Pons (tissue), 1 donor: ENCODE measurements at regions not wholly inside any gene's neighbourhood (a gene's known extent, or its start where the extent isn't known, plus 50 kb on each side); places are given as distances from the start of the nearest gene placed in this dataset.

Experiments
- DNase-seq: peaks from one replicate; pipeline ENCODE4 v3.0.0-alpha.2; 2016; ENCODE audit warnings: low spot score

DNA sequence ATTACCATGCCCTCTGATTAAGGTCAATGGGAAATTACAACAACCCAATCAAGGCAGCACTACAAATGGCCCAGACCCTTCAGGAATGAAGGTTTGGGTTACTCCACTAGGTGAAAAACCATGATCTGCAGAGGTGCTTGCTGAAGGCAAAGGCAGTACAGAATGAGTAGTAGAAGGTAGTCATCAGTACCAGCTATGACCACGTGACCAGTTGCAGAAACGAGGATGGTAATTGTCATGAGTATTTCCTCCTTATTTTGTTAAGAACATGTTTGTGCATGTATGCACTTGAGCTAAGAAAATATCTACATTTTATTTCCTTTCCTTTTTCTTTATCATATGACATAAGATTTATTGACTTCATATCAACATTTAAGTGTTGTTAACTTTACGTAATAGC, 607.1 kb downstream of the KCNT2 start:
- DNase-seq, result no peak

DNA sequence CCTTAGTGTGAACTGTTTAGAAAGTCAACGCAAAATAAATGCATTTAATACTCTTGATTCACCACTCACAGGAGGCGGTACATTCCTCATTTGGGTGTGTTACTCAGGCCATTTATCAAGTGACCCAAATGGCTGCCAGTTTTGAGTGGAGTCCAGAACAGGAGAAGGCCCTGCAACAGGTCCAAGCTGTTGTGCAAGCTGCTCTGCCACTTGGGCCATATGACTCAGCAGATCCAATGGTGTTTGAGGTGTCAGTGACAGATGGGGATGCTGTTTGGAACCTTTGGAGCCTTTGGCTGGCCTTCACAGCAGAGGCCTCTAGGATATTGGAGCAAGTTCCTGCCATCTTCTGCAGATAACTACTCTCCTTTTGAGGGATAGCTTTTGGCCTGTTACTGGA, 609.2 kb downstream of the KCNT2 start:
- DNase-seq, result peak; percentile 4

DNA sequence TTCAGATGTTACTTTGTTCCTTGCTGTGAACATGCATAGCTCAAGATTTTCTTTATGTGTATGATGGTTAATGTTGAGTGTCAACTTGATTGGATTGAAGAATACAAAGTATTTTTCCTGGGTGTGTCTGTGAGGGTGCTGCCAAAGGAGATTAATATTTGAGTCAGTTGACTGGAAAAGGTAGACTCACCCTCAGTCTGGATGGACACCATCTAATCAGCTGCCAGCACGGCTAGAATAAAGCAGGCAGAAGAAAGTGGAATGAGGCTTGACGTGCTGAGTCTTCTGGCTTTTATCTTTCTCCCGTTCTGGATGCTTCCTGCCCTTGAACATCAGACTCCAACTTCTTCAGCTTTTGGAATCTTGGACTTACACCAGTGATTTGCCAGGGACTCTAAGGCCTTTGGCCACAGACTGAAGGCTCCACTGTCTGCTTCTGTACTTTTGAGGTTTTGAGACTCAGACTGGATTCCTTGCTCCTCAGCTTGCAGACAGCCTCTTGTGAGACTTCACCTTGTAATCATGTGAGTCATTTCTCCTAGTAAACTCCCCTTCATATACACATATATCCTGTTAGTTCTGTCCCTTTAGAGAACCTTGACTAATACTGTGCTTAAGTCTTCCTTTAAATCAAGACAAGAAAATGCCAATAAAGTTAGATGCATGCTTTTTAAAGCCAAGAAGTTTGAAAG, 626.6 kb downstream of the KCNT2 start:
- no peak for DNase-seq

DNA sequence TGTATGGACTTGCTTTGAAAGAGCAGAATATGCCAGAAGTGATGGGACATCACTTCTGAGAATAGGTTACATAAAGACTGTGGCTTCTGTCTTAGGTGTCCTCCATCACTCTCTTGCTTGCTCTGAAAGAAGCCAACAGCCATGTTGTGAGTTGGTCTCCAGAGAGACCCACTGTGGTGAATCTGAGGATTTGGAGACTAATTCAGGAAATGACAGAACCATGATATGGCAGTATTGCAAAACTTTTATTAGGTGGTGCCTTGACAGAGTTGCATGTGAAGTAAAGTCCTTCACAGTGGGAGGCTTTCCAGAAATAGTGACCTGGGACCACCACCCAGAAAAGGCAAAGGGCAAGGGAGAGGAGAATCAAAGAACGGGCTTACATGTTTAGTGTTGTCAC, 628.6 kb downstream of the KCNT2 start:
- no peak for DNase-seq

DNA sequence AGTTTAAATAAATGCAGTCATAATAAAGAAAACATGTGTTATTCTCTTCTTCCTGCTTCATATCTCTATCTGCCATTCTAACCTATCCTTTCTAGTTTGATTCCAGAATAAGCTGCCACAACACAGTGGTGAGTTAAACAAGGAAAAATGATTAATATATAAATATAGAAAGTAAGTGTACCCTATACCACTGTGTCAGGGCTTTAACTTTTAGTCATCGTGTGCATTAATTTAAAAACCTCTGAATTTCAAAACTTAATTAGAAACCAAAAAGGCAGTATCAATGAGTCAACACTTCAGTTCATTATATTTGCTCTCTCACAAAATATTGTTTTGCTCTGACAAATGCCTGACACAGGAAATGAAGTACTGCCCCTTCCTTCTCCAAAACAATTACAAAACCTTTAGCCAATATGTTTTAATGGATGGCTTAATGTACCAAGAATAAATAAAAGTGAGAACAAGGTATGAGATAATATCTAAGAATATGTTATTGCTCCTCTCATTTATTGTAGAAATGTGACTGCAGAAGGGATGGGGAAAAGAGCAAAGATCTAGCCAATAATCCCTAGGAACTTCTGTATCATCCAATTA, 634.8 kb downstream of the KCNT2 start:
- DNase-seq, result no peak

DNA sequence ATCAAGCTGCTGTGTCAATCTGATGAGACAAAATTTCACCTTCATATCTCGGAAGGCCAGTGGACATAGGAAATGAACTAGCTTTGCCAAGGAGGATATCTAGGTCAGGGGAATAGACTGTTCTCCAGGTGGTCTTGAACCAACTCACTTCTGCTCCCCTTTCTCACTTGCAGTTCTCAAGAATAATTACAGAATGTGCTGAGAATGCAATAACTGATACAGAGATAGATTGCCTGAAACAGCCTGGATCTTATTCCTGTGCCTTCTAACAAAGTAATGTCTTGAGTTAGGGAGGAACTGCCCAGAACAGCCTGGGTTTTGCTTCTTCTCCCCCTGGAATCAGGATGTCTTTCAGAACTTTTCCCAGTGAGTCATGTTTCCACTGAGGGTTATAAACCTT, 636.7 kb downstream of the KCNT2 start:
- no peak for DNase-seq

DNA sequence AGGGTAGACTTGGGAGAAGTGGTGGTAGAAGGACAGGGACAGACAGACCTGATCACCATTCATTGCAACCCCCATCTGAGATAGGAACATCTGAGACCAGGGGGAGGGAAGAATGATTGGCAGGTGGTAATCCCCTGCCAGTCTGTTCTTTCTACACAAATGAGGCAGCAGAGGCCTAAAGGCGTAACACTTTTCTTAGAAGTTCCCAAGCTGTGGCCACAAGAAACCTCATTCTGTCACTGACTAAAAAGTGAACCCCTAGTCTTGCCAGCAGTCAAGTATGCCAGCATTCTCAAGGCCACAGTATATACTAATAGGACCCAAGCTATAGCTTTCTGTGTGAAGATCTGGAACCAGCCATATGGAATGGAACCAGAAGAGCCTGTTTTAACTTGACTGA, 638.0 kb downstream of the KCNT2 start:
- DNase-seq, result no peak

DNA sequence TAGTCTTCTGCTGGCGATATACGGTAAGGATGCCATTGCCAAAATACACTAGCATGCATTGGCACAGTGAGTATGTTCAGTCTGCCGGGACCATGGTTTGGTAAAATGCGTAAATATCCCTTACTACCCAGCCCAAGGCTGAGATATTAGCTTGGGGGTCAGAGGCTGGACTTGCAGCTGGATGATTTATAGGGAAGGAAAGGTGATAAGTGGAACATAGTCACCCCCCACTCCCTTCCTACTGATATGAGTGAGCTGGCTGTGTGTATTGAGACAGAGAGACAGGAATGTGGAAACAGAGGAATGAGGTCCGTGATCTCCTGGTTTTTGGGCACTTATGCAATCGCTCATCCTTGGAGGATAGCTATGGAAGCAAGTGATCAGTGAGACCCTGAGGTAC, 642.8 kb downstream of the KCNT2 start:
- DNase-seq, result no peak

DNA sequence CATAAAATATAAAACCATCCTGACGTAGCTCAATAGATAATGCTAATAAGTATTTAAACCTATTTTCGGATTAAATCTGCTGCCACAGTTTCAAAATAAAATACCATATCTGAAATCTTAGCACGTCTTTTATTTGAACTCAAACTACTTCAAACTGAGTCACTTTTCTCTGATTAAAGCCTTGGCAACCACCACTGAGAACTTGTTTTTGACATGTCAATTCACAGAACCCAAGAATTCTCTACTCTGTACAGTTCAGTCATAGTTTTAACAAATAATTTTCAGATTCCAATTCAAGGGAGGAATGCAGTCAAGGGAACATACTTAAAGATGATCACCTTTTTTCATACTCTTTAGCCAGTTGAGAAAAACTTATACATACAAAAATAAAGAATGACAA, 643.2 kb downstream of the KCNT2 start:
- no peak for DNase-seq

DNA sequence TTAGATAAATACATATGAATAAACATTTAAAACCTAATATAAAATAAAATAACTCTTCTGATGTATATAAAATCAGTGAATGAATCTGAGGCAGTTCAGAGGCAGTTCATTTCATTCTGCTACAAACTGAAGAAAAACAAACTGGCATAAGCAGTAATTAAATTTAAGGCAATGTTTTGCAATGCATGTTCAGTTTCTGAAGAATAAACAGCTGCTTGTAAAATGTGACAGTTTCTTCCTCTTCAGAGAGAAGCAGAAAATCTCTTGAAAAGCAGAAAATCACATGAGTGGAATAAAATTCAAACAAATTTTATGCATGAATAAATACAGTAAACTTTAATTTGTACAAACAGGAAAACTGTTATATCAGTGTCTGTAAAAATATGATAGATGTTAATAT, 643.7 kb downstream of the KCNT2 start:
- DNase-seq, result no peak

DNA sequence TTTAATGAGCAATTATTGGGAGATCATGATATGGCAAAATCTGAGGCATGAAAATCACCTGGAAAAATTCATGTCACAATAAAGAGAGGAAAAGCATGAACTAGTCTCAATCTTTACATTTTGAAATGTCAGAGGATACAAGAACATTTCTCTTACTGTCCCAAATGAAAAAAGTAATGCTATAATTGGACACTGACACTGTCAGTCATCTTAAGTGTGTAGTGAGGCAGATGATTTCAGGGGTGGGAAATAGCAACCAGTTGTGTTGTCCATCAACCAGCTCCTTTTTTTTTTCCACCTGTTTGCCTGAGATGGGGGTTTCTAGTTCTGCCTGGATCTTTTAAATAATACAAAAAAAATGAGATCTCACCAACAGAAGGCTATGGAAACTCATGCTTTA, 646.2 kb downstream of the KCNT2 start:
- DNase-seq, result no peak

DNA sequence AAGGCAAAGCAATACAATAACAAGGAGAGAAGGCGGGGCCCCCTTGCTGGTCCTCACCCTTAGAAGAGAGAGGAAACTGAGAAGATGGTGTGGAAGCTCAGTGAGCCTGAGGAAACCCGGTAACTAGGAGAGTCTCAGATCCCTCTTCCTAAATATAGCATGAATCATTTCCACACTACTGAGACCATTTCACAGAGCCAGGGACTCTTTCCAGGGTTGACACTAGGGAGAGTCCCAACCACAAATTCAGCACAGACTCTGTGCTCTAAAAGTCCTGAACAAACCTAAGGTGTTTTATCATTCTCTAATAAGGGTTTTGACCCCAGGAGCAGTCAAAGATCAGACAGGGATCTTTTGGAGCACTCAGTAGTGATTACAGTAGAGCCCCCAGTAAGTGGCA, 647.7 kb downstream of the KCNT2 start:
- no peak for DNase-seq

DNA sequence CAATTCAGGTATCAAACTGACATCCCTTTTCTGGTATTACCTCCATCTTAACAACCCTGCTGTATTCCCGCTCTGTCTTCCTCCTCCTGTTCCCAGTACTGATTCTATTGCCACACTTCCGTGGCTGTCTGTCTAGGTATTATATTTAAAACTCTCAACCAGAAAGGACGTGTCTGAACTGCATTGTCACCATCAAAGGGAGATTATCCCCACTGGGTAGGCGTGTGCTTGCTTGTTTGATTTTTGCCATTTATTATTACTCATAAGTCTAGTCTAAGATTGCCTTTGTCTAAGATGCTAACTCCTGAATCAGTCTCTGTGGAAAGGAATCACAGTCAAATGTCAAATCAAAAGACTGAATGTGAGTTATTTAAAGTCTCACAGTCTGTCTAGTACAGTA, 650.1 kb downstream of the KCNT2 start:
- no peak for DNase-seq

DNA sequence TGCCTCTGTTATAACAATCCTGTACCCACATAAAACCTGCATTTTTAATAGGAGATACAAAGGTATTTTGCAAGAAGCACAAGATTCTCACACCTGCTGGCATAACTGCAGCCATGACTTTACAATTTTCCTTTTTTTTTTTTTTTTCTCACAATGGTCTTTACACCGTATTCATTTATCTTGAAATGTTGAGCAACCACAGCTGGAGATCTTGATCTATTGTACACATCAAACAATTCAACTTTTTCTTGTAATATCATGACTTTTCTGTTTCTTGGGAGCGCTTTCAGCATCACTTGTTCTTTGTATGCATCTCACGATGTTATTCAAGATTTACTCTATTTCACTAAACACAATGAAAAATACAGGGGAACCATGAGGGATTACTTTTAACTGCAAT, 651.4 kb downstream of the KCNT2 start:
- no peak for DNase-seq

DNA sequence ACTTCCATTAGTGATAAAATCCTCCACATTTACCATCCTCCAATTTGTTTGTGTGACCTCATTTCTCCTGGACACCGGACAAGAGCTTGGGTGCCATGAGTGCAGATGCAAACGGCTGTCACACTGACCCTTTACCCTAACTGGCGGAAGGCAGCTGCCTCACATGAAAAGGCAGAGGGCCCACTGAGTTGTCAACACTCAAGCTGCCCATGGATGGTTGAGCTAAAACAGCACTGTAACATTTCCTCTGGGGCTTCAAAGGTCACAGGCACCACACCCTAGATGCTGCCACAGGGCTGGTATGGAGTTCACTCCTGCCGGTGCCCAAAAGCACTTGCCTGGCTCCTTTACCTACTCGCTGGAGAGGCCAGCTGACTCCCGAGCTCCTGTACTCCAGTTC, 653.4 kb downstream of the KCNT2 start:
- DNase-seq, result no peak

DNA sequence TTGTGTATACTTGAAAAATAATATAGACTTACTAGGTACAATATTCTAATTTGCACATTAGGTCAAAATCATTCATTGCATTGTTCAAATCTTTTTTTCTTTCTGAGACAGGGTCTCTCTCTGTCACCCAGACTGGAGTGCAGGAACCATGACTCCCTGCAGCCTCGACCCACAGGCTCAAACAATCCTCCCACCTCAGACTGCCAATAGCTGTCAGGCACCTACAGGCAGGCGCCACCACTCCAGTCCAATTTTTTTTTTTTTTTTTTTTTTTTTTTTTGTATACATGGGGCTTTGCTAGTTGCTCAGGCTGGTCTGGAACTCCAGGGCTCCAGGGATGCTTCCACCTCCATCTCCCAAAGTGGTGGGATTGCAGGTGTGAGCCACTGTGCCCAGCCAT, 656.9 kb downstream of the KCNT2 start:
- DNase-seq, result no peak

DNA sequence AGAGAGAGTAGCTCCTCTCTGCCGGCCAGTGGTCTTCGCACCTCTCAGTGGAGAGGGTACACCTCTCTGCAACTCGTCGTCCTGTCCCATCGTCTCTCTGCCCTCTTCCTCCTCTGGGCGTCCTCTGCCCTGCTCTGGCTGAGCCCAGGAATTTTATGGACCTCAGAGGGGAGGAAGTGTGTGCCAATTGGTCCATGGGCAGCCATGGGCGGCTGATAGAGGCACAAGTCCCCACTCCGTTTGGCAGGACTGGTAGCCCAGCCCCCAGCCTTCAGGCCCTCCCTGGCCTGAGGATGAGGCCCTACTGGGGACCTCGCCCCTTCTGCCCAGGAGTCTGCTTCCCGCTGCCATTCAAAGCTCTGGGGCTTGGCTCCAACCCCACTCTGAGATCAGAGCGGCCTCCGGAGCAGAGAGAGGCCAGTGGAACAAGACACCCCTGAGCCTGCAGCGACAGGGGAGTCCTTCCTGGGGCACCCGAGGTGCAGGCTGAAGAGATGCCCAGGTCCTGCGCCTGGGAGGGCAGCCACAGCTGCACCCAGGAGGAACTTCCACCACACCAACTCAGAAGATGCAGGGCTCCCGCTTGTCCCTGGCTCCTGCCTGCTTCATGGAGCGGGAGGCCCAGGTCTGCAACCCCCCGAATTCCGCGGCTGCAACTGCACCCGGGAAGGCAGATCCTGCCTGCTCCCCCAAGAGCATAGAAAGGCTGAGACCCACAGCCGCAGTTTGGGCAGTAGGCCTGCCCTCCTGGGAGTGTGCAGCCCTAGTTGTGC, 659.9 kb downstream of the KCNT2 start:
- DNase-seq, result no peak

DNA sequence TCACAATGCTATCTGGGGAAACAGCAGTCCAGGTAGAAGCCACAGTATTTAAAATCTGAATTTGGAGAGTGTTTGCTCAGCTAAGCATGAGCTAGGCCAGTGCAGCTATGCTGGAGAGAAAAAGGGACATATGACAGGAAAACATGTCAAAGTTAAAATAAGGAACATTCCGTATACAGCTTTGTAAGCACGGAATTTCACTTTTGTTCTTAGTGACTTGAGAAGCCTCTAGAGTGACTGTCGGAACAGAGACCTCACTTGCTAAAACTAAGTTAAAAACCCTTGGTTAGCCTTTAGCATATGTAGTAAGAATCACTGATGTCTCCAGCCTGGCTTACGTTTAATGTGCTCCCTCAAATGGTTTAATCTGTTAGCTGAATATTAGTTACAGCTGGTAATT, 661.7 kb downstream of the KCNT2 start:
- no peak for DNase-seq

DNA sequence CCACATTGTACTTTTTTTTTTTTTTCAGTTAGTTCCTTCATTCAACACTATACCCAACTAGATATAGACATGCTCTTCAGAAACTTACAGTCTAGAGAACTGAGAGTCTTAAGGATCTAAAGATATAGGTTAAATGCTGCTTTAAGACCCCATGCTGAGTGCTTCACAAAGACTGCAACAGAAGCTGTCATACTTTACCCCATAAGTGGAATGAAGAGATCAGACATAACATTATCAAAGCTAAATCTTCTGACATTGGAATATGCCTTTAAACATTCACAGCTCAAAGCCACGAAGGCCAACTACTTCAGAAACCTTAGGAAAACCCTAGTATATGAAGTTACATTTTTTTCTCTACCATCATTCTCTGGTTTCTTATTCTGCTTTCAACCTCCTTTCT, 666.4 kb downstream of the KCNT2 start:
- DNase-seq, result no peak

DNA sequence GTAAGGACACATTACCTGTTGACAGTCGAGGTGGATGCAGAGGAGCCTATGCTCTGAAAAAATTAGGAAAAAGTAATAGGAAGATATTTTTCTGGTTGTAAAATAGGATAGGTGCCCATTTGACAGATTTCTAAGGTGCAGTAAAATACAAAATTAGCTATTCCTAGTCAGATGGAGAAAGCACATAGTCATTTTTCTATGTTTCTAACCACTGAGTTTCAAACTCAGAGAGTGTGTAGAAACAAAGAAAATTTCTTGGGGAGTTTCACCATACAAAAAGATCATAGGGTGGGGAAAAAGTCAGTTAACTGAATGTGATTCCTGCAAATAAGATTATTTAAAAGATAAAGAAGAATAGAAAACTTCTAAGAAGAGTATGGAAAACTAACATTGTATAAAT, 666.9 kb downstream of the KCNT2 start:
- DNase-seq, result no peak

DNA sequence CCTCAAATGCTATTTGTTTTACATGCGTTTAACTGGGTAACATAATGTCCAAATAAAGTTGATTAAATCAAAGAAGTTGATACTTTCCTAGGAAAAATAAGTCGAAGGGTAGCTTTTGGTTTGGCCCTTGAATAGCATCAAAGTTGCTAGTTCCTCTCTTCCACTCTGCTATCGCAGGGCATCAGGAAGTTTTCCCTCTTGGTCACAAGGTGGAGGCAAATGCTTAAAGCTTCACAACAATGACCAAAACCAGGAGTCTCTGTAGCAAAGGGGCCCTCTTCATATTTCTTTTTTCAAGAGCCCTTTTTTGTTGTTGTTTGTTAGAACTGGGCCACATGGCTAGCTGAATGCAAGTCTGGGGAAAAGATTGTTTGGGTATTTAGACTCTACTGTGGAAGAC, 668.4 kb downstream of the KCNT2 start:
- peak; percentile 42 for DNase-seq

DNA sequence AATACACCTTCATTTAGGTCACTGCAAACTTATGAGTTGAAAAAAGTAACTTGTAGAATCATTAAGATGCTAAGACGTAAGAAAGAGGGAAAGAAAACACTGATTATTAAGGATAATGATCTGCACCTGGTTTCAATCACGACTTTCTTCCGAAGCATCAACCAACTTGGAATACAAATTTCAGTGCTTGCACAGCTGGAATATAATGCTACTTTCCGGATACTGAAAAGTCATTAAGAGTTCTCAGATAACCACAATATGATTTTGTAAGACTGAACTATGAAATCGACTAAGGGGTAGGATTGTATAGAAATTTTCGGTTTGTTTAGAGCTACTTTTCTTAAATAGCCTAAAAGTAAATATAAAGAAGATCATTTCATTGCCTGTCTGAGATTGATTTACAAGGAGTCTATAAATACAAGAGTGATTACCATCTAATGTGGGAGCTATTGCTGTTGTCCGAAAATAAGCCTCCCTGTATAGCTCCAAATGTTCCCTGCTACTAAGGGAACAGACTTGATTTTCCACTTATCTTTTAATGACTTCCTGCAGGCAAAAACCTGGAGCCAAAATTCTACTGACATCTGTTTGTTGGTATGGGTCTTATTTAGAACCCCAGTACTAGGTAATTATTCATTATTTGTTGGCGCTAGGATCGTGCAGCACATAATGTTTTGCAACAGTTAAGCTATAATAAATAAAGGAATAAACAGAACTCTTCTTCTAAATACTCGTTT, 673.3 kb downstream of the KCNT2 start:
- no peak for DNase-seq

DNA sequence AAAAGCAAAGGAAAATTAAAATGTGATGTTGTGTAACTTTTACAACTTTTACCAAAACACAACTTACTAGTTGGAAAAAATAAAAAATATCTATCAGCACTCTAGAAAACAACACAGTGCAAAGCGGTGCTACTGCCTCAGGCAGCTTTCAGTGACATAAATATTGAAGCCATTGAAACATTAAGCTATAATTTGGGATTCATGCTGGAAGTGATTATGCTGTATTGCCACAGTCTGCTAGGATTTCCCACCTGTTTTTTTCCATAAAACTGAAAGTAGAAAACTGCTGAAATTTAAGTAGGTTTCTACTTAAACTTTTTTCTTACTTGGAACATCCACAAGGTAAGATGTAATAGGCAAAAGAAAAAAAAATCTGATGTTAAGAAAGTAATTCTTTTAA, 674.4 kb downstream of the KCNT2 start:
- no peak for DNase-seq
